ENCODE measurements at regions not wholly inside any gene's neighbourhood (a gene's known extent, or its start where the extent isn't known, plus 50 kb on each side); places are given as distances from the start of the nearest gene placed in this dataset.

DNA sequence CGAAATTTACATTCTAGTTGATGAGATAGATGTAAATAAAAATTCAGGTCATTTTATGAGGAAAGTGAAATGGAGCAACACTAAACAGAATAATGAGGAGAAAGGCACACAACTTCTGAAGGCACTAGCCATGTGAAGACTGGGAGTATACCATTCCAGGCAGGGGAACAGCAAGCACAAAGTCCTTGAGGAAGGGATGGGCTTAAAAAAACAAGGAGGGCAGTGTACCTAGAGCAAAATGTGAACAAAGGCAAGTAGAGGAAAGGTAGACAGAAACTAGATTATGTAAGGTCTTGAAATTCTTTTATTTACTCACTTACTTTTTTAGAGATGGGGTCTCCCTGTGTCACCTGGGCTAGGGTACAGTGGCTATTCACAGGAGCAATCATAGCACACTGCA, 54.1 kb upstream of the LRIG2 start:
- in situ Hi-C loops (cut with MboI; ENCODE audit: low sequenced_read_pairs) (no loop called here), intact Hi-C loops (cut with micrococcal nuclease) (no loop called here), dilution Hi-C loops (cut with HindIII; ENCODE audit: low sequenced_read_pairs, unreplicated experiment) (no loop called here)
- Histone ChIP-seq H3K18ac (ENCODE audit: low read depth, low read length) (no peak overlapping the region), H3K4ac (ENCODE audit: low read depth, low read length) (no peak overlapping the region), H3K56ac (ENCODE audit: extremely low read depth, insufficient read depth, low read length) (no peak overlapping the region), H3K4me1 (ENCODE audit: control insufficient read depth, insufficient read depth, low read length) (no peaks in the 10 kb centered on the region), H3K27ac (ENCODE audit: insufficient read depth, low read length) (no peak overlapping the region), H2AK5ac (ENCODE audit: low read depth, low read length) (no peak overlapping the region), H3K4me2 (ENCODE audit: low read depth, low read length) (no peak overlapping the region), H4K91ac (ENCODE audit: insufficient read depth, low read depth, low read length) (no peak overlapping the region), H3K36me3 (ENCODE audit: control insufficient read depth, insufficient read depth, low read length) (no peaks in the 10 kb centered on the region), H2BK20ac (ENCODE audit: low read depth, low read length) (no peak overlapping the region), H4K8ac (ENCODE audit: low read depth in 2 of 2, low read length in 2 of 2) (no peak overlapping the region), H2AK9ac (replicated peaks; ENCODE audit: low read depth, low read length, poor library complexity) (no peak overlapping the region), H3K14ac (replicated peaks; ENCODE audit: low read depth, low read length) (no peak overlapping the region), H3K9me1 (ENCODE audit: insufficient read depth, low read length) (no peaks in the 10 kb centered on the region), H3K9ac (ENCODE audit: low read depth, low read length) (no peak overlapping the region), H3K9me3 (ENCODE audit: control insufficient read depth, insufficient read depth, low read length) (no peaks in the 10 kb centered on the region), H2BK15ac (ENCODE audit: low read depth, low read length) (no peak overlapping the region), H3K4me3 (ENCODE audit: insufficient read depth, low read depth, low read length) (no peak overlapping the region), H3K27me3 (ENCODE audit: control insufficient read depth, insufficient read depth, low read length) (no peaks in the 10 kb centered on the region), H4K20me1 (ENCODE audit: insufficient read depth, low read length) (no peaks in the 10 kb centered on the region), H2AFZ (replicated peaks; ENCODE audit: low read length, poor library complexity) (no peak overlapping the region), H3K23ac (ENCODE audit: low read depth, low read length) (no peak overlapping the region), H3K79me1 (ENCODE audit: low read depth in 1 of 2, low read length in 2 of 2) (no peaks in the 10 kb centered on the region), H2BK5ac (ENCODE audit: low read depth, low read length, poor library complexity, severe bottlenecking) (no peak overlapping the region), H2BK120ac (ENCODE audit: low read depth, low read length) (no peak overlapping the region), H4K5ac (ENCODE audit: low read depth, low read length) (no peak overlapping the region)
- CTCF ChIA-PET: interaction anchor here (0.6 kb wide), 1 partner anchor 214 kb away, joined by 3 read pairs; no protein-coding TSS in a partner anchor
- no CpG with 5 or more reads among the region's 1 CpG for WGBS, 2 experiments (ENCODE audit: extremely low coverage in 2 of 2, insufficient read length in 1 of 2)
- BruUV-seq (replicated peaks): no TSS peak
- POLR2A ChIA-PET (ENCODE audit: unreplicated experiment): no interaction called here
- TF ChIP-seq CHD1 (IDR thresholded peaks at IDR 0.05; ENCODE audit: low read depth, low read length) (no peak), RCOR1 (IDR thresholded peaks at IDR 0.05; ENCODE audit: insufficient replicate concordance, low read length) (no peak), SMC3 (IDR thresholded peaks at IDR 0.05; ENCODE audit: low read depth, low read length) (no peak)
- TF ChIP-seq, protein P1, sequence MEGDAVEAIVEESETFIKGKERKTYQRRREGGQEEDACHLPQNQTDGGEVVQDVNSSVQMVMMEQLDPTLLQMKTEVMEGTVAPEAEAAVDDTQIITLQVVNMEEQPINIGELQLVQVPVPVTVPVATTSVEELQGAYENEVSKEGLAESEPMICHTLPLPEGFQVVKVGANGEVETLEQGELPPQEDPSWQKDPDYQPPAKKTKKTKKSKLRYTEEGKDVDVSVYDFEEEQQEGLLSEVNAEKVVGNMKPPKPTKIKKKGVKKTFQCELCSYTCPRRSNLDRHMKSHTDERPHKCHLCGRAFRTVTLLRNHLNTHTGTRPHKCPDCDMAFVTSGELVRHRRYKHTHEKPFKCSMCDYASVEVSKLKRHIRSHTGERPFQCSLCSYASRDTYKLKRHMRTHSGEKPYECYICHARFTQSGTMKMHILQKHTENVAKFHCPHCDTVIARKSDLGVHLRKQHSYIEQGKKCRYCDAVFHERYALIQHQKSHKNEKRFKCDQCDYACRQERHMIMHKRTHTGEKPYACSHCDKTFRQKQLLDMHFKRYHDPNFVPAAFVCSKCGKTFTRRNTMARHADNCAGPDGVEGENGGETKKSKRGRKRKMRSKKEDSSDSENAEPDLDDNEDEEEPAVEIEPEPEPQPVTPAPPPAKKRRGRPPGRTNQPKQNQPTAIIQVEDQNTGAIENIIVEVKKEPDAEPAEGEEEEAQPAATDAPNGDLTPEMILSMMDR (conservative IDR thresholded peaks at IDR 0.05; ENCODE audit: low read depth, low read length): no peak
- no peak for ATAC-seq (ENCODE audit: low read depth)
- no peak for DNase-seq

Measured in IMR-90 (cell line).